Prostate gland (tissue), 2 donors: ENCODE measurements at regions not wholly inside any gene's neighbourhood (a gene's known extent, or its start where the extent isn't known, plus 50 kb on each side); places are given as distances from the start of the nearest gene placed in this dataset.

ENCODE experiments used
- DNase-seq: peaks from one replicate; pipeline ENCODE4 v3.0.0-alpha.2; 2019; ENCODE audit warnings: low spot score
- H3K27ac ChIP-seq, 2 donors: fragments of 200-600 bp; sonication (generic); 2 replicates each; pipeline ENCODE4 v1.5.1; 2017 to 2019
- H3K27me3 ChIP-seq: fragments of 200-600 bp; sonication (generic); replicated peaks from 2 replicates; pipeline ENCODE4 v1.5.1; 2019; ENCODE audit not compliant: insufficient read depth
- H3K36me3 ChIP-seq, 2 donors: fragments of 200-600 bp; sonication (generic); 1 replicate in 1 of 2; 2 replicates in 1 of 2; pipeline versions ENCODE4 v1.5.1 to v1.8.1; 2017 to 2019
- H3K4me1 ChIP-seq: fragments of 200-600 bp; sonication (generic); replicated peaks from 2 replicates; pipeline ENCODE4 v1.5.1; 2019
- H3K4me3 ChIP-seq, 2 donors: fragments of 200-600 bp; sonication (generic); 2 replicates each; pipeline ENCODE4 v1.5.1; 2017 to 2019
- H3K9me3 ChIP-seq: fragments of 200-600 bp; sonication (generic); 2 replicates; pipeline ENCODE4 v1.5.1; 2017
- POLR2A ChIP-seq: fragments of 450-650 bp; IDR thresholded peaks from one replicate; pipeline ENCODE4 v1.6.1; 2016; ENCODE audit warnings: antibody characterized with exemption, mild to moderate bottlenecking
- POLR2AphosphoS5 ChIP-seq: sonication (generic); formaldehyde crosslinking; IDR thresholded peaks from one replicate; pipeline ENCODE4 v1.6.1; 2017; ENCODE audit warnings: antibody characterized with exemption
- WGBS: methylation state at CpG from one replicate; pipeline ENCODE4 v1.1.5; 2018; 5-methylcytosine and 5-hydroxymethylcytosine counted together
- intact Hi-C: fragments of 100-400 bp; cut with DNase I; formaldehyde crosslinking; loops from one replicate; pipeline ENCODE4 v1.14.2; 2022
- TF ChIP-seq, protein P1 (sequence below), 4 experiments: fragments of 200-600 bp in 2 of 4; fragments of 450-650 bp in 2 of 4; sonication (generic) in 2 of 4; IDR thresholded peaks; 1 replicate in 3 of 4; 2 replicates in 1 of 4; pipeline ENCODE4 v1.5.1; 2016 to 2019; ENCODE audit warnings: antibody characterized with exemption in 4 of 4, mild to moderate bottlenecking in 2 of 4, moderate library complexity in 2 of 4

DNA sequence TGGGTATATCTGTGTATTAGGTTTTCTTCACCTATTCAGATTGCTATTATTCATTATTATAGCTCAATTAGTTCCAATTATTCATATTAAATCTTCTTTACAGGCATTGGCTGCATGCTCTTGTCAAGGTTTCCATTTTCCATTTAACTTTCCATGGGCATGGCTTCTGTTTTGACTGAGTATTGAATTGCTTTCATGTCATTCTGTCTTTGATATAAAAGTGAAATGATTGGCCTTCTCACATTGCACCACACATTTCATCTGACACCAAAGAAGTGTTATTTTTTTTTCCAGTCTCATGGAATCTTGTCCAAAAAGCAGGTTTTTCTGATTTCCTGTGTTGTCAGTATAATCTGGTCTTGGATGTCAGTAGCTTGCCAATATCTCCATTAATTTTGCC lies 1244.3 kb downstream of the RAPGEF2 start:
- H3K9me3 ChIP-seq, result no peaks in the 10 kb centered on the region
- no peak overlapping the region for H3K27ac ChIP-seq
- DNase-seq, result no peak
- H3K27me3 ChIP-seq, result no peaks in the 10 kb centered on the region
- no peaks in the 10 kb centered on the region for H3K36me3 ChIP-seq
- H3K4me1 ChIP-seq, result no peaks in the 10 kb centered on the region
- intact Hi-C loops, result no loop called here
- no peak overlapping the region for H3K4me3 ChIP-seq
- TF ChIP-seq POLR2AphosphoS5, result no peak

DNA sequence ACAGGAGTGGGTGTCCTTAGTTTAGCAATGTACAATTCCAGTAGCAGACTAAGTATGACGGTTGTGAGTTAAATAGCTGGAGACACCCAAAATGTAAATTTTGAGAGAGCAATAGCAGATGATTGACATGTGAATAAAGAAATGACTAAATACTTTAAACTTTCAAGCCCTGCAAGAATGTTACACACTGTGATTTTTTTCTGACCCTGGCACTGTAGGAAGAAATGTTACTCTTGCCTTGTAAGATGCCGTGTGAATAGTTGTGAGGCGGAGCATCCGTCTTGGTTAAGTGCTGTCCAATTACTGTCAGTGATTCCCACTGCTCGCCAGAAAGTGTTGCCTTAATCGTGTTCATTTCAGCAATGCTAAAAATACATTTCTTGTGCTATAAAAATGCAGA lies 1248.1 kb downstream of the RAPGEF2 start:
- intact Hi-C loops, result no loop called here
- TF ChIP-seq, protein P1, sequence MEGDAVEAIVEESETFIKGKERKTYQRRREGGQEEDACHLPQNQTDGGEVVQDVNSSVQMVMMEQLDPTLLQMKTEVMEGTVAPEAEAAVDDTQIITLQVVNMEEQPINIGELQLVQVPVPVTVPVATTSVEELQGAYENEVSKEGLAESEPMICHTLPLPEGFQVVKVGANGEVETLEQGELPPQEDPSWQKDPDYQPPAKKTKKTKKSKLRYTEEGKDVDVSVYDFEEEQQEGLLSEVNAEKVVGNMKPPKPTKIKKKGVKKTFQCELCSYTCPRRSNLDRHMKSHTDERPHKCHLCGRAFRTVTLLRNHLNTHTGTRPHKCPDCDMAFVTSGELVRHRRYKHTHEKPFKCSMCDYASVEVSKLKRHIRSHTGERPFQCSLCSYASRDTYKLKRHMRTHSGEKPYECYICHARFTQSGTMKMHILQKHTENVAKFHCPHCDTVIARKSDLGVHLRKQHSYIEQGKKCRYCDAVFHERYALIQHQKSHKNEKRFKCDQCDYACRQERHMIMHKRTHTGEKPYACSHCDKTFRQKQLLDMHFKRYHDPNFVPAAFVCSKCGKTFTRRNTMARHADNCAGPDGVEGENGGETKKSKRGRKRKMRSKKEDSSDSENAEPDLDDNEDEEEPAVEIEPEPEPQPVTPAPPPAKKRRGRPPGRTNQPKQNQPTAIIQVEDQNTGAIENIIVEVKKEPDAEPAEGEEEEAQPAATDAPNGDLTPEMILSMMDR (IDR thresholded peaks at IDR 0.05), result no peak
- no peak for TF ChIP-seq POLR2A
- TF ChIP-seq POLR2AphosphoS5, result no peak

DNA sequence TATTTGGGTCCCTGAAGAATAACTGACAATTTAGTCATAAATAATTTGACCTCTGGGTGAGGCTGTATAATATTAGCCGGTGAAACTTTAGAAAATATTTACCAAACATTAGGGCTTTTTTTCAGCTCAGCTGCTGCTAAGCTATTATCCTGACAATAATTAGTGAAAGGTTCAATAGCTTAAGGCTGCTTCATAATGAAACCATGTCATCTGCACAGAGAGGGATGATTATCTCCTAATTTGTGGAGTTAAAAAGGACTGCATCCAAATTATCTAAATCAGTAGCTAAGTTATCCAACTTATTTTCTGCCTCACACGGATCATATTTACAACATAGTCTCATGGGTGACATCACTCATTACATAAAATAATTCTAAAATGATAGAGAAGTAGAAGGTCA lies 1249.8 kb downstream of the RAPGEF2 start:
- Histone ChIP-seq H3K4me3 (no peak overlapping the region), H3K9me3 (no peaks in the 10 kb centered on the region), H3K27me3 (no peaks in the 10 kb centered on the region), H3K36me3 (no peaks in the 10 kb centered on the region), H3K4me1 (no peaks in the 10 kb centered on the region), H3K27ac (no peak overlapping the region)
- DNase-seq, result no peak
- TF ChIP-seq POLR2AphosphoS5 (no peak), POLR2A (no peak)
- TF ChIP-seq, protein P1 (IDR thresholded peaks at IDR 0.05), result no peak
- WGBS, result 70% methylated on average over 2 of the region's 2 CpGs
- intact Hi-C loops, result no loop called here

More for the DNA sequence above, 1248.1 kb downstream of the RAPGEF2 start:
- Histone ChIP-seq H3K27ac (no peak overlapping the region), H3K4me1 (no peaks in the 10 kb centered on the region), H3K9me3 (no peaks in the 10 kb centered on the region), H3K27me3 (no peaks in the 10 kb centered on the region), H3K4me3 (no peak overlapping the region), H3K36me3 (no peaks in the 10 kb centered on the region)
- no peak for DNase-seq
- 68% methylated on average over 6 of the region's 6 CpGs for WGBS

DNA sequence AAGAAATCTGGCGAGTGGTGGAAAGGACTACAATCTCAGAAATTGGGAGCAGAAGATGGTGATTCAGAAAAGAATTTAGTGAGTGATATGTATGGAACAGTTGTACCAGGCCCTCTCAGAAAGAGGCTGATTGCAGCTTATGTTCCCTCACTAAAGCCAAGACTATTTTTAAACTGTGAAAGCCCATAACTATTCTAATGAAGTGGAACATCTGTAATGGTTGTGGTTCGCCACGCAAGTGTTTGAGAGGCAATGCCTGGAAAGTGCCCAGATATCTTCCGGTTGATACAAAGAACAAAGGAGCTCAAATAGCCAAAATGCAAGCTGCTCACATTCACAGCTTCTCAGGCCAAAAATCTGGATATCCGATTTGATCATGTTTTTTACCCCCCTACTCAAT lies 1250.7 kb downstream of the RAPGEF2 start:
- WGBS, result 51% methylated on average over 5 of the region's 5 CpGs
- no peaks in the 10 kb centered on the region for H3K9me3 ChIP-seq
- no peak overlapping the region for H3K27ac ChIP-seq
- H3K27me3 ChIP-seq, result no peaks in the 10 kb centered on the region
- H3K36me3 ChIP-seq, result no peaks in the 10 kb centered on the region
- DNase-seq, result no peak
- intact Hi-C loops, result no loop called here
- TF ChIP-seq POLR2A, result no peak
- no peak for TF ChIP-seq POLR2AphosphoS5
- TF ChIP-seq, protein P1 (IDR thresholded peaks at IDR 0.05), result no peak
- no peaks in the 10 kb centered on the region for H3K4me1 ChIP-seq
- H3K4me3 ChIP-seq, result no peak overlapping the region

DNA sequence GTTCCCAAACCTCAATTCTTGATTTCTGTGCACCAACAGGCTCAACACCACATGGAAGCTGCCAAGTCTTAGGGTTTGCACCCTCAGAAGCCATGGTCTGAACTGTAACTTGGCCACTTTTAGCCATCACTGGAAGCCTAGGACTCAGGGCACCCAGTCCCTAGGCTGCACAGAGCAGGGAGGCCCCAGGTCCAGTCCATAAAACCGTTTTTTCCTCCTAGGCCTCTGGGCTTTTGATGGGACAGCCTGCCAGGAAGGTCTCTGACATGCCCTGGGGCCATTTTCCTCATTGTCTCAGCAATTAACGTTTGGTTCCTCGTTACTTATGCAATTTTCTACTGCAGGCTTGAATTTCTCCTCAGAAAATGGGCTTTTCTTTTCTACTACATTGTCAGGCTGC lies 1259.6 kb downstream of the RAPGEF2 start:
- TF ChIP-seq POLR2A, result no peak
- TF ChIP-seq POLR2AphosphoS5, result no peak
- TF ChIP-seq, protein P1 (IDR thresholded peaks at IDR 0.05), result no peak

More for the DNA sequence above, 1259.6 kb downstream of the RAPGEF2 start:
- intact Hi-C loops, result no loop called here
- 70% methylated on average over 3 of the region's 3 CpGs for WGBS
- Histone ChIP-seq H3K4me3 (no peak overlapping the region), H3K27ac (no peak overlapping the region), H3K27me3 (no peaks in the 10 kb centered on the region), H3K36me3 (no peaks in the 10 kb centered on the region), H3K9me3 (no peaks in the 10 kb centered on the region), H3K4me1 (no peaks in the 10 kb centered on the region)
- DNase-seq, result no peak
